ENCODE measurements at regions not wholly inside any gene's neighbourhood (a gene's known extent, or its start where the extent isn't known, plus 50 kb on each side); places are given as distances from the start of the nearest gene placed in this dataset.

DNA sequence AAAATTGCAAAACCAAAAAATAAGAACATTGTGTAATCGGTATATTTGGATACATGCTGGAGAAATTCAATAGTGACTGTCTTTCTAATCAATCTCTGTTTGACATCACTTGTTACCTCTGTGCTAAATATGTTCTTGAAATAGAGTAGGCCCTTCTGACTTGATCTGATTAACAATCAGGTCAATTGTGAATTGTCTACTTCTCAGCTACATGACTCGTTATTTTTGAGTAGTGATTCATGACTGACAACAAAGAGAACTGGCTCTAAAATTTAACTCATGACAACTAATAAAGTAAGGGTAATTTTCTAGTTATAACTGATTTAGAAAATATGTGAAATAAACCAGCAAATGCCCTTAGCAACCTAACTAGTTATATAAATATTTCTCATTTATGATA is 312.1 kb downstream of the TMX3 start:
- TF ChIP-seq SIN3A (IDR thresholded peaks at IDR 0.05; ENCODE audit: borderline replicate concordance, insufficient read depth, low read length): no peak
- TF ChIP-seq, protein P1, sequence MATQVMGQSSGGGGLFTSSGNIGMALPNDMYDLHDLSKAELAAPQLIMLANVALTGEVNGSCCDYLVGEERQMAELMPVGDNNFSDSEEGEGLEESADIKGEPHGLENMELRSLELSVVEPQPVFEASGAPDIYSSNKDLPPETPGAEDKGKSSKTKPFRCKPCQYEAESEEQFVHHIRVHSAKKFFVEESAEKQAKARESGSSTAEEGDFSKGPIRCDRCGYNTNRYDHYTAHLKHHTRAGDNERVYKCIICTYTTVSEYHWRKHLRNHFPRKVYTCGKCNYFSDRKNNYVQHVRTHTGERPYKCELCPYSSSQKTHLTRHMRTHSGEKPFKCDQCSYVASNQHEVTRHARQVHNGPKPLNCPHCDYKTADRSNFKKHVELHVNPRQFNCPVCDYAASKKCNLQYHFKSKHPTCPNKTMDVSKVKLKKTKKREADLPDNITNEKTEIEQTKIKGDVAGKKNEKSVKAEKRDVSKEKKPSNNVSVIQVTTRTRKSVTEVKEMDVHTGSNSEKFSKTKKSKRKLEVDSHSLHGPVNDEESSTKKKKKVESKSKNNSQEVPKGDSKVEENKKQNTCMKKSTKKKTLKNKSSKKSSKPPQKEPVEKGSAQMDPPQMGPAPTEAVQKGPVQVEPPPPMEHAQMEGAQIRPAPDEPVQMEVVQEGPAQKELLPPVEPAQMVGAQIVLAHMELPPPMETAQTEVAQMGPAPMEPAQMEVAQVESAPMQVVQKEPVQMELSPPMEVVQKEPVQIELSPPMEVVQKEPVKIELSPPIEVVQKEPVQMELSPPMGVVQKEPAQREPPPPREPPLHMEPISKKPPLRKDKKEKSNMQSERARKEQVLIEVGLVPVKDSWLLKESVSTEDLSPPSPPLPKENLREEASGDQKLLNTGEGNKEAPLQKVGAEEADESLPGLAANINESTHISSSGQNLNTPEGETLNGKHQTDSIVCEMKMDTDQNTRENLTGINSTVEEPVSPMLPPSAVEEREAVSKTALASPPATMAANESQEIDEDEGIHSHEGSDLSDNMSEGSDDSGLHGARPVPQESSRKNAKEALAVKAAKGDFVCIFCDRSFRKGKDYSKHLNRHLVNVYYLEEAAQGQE (IDR thresholded peaks at IDR 0.05; ENCODE audit: insufficient read depth in 1 of 2, low read depth in 2 of 2, low read length in 2 of 2): no peak
- no peak for TF ChIP-seq POLR2AphosphoS5 (IDR thresholded peaks at IDR 0.05; ENCODE audit: low read depth, low read length)
- no peak for TF ChIP-seq TAF1 (IDR thresholded peaks at IDR 0.05; ENCODE audit: borderline replicate concordance, insufficient read depth, low read length)
- no peak for TF ChIP-seq FOXP2 (optimal IDR thresholded peaks at IDR 0.05; ENCODE audit: borderline replicate concordance, extremely low read depth, extremely low read length, insufficient read depth)

DNA sequence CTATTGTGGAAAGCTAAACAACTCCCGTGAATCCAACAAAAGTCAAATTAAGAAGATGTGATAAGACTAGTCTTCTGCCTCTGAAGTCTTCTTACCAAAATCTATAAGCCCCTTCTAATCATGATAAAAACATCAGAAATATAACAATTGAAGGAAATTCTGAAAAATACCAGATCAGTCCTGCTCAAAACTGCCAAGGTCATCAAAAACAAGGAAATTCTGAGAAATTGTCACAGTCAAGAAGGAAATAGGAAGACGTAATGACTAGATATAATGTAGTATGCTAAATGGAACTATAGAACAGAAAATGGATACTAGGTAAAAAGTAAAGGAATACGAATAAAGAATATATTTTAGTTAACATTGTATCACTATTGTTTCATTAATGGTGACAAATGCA is 314.0 kb downstream of the TMX3 start:
- no peak for TF ChIP-seq POLR2AphosphoS5 (IDR thresholded peaks at IDR 0.05; ENCODE audit: low read depth, low read length)
- no peak for TF ChIP-seq FOXP2 (optimal IDR thresholded peaks at IDR 0.05; ENCODE audit: borderline replicate concordance, extremely low read depth, extremely low read length, insufficient read depth)
- TF ChIP-seq TAF1 (IDR thresholded peaks at IDR 0.05; ENCODE audit: borderline replicate concordance, insufficient read depth, low read length): no peak
- TF ChIP-seq, protein P1 (IDR thresholded peaks at IDR 0.05; ENCODE audit: insufficient read depth in 1 of 2, low read depth in 2 of 2, low read length in 2 of 2): no peak
- no peak for TF ChIP-seq SIN3A (IDR thresholded peaks at IDR 0.05; ENCODE audit: borderline replicate concordance, insufficient read depth, low read length)

DNA sequence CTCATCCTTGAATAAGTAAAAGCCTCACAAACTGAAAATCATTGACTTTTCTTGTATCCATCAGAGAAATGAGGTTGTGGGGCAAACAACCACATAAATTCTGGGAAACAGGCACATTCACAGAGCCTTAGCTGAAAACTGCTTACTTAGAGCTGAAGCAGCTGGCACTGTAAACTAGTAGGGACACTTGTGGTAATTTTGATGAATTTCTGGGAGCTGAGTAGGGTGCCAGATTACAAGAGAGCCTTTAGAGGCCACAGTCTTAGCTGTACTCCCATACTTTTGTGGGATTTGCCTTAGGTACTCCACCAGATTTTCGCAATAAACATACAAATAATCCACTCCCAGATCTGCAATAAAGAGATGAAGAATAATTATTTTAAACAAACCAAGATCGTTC is 315.2 kb downstream of the TMX3 start:
- no peak for TF ChIP-seq POLR2AphosphoS5 (IDR thresholded peaks at IDR 0.05; ENCODE audit: low read depth, low read length)
- TF ChIP-seq TAF1 (IDR thresholded peaks at IDR 0.05; ENCODE audit: borderline replicate concordance, insufficient read depth, low read length): no peak
- TF ChIP-seq FOXP2 (optimal IDR thresholded peaks at IDR 0.05; ENCODE audit: borderline replicate concordance, extremely low read depth, extremely low read length, insufficient read depth): no peak
- TF ChIP-seq, protein P1 (IDR thresholded peaks at IDR 0.05; ENCODE audit: insufficient read depth in 1 of 2, low read depth in 2 of 2, low read length in 2 of 2): no peak
- TF ChIP-seq SIN3A (IDR thresholded peaks at IDR 0.05; ENCODE audit: borderline replicate concordance, insufficient read depth, low read length): no peak

DNA sequence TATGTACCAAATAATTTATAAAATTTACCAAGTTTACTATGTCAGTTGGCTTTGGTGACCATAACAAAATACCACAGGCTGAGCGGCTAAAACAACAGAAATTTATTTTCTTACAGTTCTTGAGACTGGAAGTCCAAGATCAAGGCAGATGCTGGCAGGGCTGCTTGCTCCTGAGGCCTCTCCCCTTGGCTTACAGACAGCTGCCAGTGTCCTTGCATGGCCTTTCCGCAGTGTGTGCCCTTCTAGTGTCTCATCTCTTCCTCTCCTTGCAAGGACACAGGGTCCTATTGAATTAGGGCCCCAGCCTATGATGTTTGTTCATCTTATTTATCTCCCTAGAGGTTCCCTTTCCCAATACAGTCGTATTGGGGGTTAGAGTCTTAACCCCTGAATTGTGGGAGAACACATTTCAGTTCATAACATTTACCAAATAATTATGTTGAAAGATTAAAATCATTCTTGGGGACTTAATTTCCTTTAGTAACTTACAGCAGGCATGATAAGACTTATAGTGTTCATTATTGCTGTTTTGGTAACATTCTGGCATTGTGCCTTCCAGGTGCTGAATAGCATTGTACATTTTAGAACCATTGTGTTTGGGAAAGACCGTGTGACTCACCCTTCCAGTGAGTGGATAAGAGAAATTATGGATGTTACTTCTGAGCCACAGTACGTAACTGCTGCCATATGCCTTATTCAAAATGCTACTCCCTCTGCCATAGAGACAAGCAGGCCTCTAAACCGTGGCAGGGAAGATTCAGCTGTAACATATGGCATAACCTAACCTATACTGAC is 317.5 kb downstream of the TMX3 start:
- TF ChIP-seq POLR2AphosphoS5 (IDR thresholded peaks at IDR 0.05; ENCODE audit: low read depth, low read length) (no peak), FOXP2 (optimal IDR thresholded peaks at IDR 0.05; ENCODE audit: borderline replicate concordance, extremely low read depth, extremely low read length, insufficient read depth) (no peak), TAF1 (IDR thresholded peaks at IDR 0.05; ENCODE audit: borderline replicate concordance, insufficient read depth, low read length) (no peak)
- TF ChIP-seq, protein P1 (IDR thresholded peaks at IDR 0.05; ENCODE audit: insufficient read depth in 1 of 2, low read depth in 2 of 2, low read length in 2 of 2): no peak
